Esophagus muscularis mucosa (tissue), 4 donors: ENCODE measurements at regions not wholly inside any gene's neighbourhood (a gene's known extent, or its start where the extent isn't known, plus 50 kb on each side); places are given as distances from the start of the nearest gene placed in this dataset.

Experiments used
- EP300 ChIP-seq: sonication (generic); formaldehyde crosslinking; IDR thresholded peaks from one replicate; pipeline ENCODE4 v1.6.1; 2017; ENCODE audit warnings: antibody characterized with exemption
- POLR2A ChIP-seq: fragments of 450-650 bp; IDR thresholded peaks from one replicate; pipeline ENCODE4 v1.6.1; 2017; ENCODE audit warnings: antibody characterized with exemption, moderate library complexity, mild to moderate bottlenecking, low read depth
- POLR2AphosphoS5 ChIP-seq, 2 donors: sonication (generic); formaldehyde crosslinking; IDR thresholded peaks; one replicate each; pipeline ENCODE4 v1.6.1; 2017; ENCODE audit warnings: antibody characterized with exemption in 2 of 2
- TF ChIP-seq, protein P1 (sequence below), 3 experiments: fragments of 200-600 bp in 2 of 3; fragments of 450-650 bp in 1 of 3; sonication (generic) in 2 of 3; IDR thresholded peaks; one replicate each; pipeline ENCODE4 v1.5.1; 2017 to 2019; ENCODE audit warnings: antibody characterized with exemption in 3 of 3, mild to moderate bottlenecking in 2 of 3, moderate library complexity in 1 of 3

DNA sequence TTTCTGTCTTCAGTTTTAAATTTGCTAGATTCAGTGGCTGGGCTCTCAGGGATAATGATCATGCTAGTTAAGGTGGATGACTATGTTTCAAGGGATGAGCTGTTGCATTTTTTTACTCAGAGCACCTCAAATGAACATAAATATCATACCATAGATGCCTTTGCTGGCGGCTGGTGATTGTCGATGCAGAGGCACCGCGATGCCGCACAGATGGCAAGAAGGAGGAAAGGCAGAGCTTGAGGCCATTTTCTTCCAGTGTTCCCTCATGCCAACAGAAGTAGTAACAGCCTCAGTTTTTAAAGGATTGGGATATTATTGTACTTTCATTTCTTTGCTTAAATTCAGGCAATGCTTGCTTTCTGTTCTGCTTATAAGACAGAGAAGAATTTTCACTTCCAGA is 654.7 kb upstream of the IGFBP7 start:
- TF ChIP-seq, protein P1, sequence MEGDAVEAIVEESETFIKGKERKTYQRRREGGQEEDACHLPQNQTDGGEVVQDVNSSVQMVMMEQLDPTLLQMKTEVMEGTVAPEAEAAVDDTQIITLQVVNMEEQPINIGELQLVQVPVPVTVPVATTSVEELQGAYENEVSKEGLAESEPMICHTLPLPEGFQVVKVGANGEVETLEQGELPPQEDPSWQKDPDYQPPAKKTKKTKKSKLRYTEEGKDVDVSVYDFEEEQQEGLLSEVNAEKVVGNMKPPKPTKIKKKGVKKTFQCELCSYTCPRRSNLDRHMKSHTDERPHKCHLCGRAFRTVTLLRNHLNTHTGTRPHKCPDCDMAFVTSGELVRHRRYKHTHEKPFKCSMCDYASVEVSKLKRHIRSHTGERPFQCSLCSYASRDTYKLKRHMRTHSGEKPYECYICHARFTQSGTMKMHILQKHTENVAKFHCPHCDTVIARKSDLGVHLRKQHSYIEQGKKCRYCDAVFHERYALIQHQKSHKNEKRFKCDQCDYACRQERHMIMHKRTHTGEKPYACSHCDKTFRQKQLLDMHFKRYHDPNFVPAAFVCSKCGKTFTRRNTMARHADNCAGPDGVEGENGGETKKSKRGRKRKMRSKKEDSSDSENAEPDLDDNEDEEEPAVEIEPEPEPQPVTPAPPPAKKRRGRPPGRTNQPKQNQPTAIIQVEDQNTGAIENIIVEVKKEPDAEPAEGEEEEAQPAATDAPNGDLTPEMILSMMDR (IDR thresholded peaks at IDR 0.05): no peak
- no peak for TF ChIP-seq POLR2AphosphoS5 (IDR thresholded peaks at IDR 0.05)
- no peak for TF ChIP-seq POLR2A
- no peak for TF ChIP-seq EP300
